NCI-H82 (cell line): ENCODE measurements at regions not wholly inside any gene's neighbourhood (a gene's known extent, or its start where the extent isn't known, plus 50 kb on each side); places are given as distances from the start of the nearest gene placed in this dataset.
"Not testable (repeated sequence)": the region's sequence is repeated elsewhere in the genome, so short reads cannot be mapped to it uniquely, and the experiment has no call there.

Source experiments
- DNase-seq: peaks from one replicate; lab custom pipeline; 2025; lab: John Stamatoyannopoulos, UW

DNA sequence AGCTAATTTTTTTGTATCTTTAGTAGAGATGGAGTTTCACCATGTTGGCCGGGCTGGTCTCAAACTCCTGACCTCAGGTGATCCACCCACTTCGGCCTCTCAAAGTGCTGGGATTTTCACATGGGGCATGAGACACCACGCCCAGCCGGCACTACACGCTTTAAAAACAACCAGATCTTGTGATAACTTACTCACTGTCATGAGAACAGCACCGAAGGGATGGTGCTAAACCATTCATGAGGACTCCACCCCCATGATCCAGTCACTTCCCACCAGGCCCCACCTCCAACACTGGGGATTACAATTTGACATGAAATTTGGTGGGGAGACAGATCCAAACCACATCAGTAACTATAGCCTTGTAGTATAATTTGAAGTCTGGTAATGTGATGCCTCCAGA, 67.4 kb upstream of the ZNF169 start:
- DNase-seq = not testable (repeated sequence)

DNA sequence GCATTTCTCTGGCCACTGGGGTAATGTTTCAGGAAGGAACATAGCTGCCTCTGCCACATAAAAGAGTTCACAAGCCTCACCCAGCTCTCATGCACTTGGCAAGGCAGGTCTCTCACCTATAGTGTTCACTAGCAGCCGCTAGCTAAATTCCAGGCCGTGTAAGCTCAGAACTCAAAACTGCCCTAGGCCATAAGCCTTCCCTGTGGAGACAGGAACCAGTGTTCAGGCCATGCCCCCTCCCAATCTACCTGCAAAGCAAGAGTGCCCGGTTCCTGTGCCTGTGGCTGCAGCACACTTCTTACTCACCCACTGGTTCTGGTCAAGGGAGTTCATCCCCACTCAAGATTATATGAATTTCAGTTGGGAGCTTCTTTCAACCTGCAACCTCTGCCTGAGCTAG, 60.7 kb upstream of the ZNF169 start:
- DNase-seq = peak; percentile 55

DNA sequence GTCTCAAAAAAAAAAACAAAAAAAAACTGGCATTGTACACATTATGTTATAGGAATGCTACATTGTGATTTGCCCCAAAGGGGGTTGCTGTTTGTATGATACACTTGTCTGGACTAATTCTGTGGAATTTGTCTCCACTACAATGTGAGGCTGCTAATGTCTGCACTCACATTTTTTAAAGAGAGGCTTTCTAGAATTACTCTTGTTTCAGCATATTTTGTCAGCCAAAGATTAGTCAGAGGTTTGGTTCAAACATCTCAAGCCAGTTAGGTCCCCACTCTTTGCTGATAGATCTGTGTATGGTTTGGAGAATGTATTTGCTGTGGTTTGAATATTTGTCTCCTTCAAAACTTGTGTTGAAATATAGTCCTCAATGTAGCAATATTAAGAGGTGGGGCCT, 59.3 kb upstream of the ZNF169 start:
- peak; percentile 60 for DNase-seq

DNA sequence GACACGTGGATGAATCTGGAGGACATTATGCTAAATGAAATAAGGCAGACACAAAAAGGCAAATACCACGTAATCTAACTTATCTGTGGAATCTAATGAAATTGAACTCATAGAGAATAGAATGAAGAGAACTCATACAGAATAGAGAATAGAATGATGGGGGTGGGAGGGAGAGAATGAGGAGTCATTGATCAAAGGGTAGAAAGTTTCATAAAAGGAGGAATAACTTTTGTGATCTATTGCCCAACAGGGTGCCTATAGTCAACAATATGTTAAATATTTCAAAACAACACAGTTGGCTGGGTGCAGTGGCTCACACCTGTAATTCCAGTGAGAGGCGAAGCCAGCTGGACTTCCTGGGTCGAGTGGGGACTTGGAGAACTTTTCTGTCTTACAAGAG, 54.9 kb upstream of the ZNF169 start:
- no peak for DNase-seq

DNA sequence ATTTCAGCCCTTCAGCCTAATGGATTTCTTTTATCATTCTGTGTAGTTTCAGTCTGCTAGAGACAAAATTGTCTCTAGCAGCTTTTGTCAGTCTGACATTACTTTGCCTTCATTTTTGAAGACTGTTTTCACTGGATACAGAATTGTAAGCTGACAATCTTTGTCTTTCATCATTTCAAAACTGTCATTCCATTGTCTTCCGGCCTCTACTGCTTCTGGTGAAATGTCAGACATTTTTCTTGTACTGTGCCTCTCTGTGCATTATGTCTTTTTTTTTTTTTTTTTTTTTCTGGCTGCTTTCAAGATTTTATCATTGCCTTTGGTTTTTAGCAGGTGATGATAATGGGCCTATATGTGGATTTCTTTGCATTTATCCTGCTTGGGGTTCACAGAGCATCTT, 51.3 kb upstream of the ZNF169 start:
- no peak for DNase-seq
